ENCODE measurements at regions not wholly inside any gene's neighbourhood (a gene's known extent, or its start where the extent isn't known, plus 50 kb on each side); places are given as distances from the start of the nearest gene placed in this dataset.
"Not testable (repeated sequence)": the region's sequence is repeated elsewhere in the genome, so short reads cannot be mapped to it uniquely, and the experiment has no call there.

DNA sequence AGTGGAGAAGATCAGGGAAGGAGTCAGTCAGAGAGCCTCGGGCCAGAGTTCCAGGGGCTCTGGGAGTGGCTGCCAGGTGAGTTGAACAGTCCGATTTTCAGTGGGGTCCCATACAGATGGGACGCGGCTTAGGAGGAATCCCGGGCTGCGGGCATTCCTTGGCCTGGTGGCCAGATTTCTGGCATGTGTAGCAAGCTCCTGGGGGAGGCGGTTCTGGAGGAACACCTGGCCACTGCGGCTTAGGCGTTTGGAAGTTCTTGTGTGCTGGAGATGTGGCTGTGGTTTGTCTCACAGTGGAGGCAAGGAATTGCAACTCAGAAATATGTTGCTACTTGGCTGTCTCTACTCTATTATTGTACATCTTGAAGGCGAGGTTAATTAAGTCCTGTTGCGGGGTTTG, 117.9 kb downstream of the PCDH10 start:
- DNase-seq; H3K27me3 ChIP-seq (replicated peaks in 1 of 2; ENCODE audit: control insufficient read depth in 2 of 2, extremely low read depth in 1 of 2, insufficient read depth in 2 of 2, low read length in 1 of 2); H3K27ac ChIP-seq (ENCODE audit: low read length); H3K27me3 Mint-ChIP-seq; ATAC-seq (replicated peaks in 1 of 4); H3K4me3 Mint-ChIP-seq; H3K4me1 Mint-ChIP-seq; H3K9me3 ChIP-seq; H3K9me3 Mint-ChIP-seq; H3K4me1 ChIP-seq (ENCODE audit: control insufficient read depth in 1 of 2, extremely low read depth in 1 of 2, insufficient read depth in 2 of 2, low read length in 2 of 2); H3K36me3 Mint-ChIP-seq; POLR2A ChIA-PET; CTCF ChIA-PET; H3K36me3 ChIP-seq (ENCODE audit: control insufficient read depth in 2 of 2, extremely low read depth in 1 of 2, insufficient read depth in 1 of 2, low read length in 1 of 2); H3K27ac Mint-ChIP-seq; H3K4me3 ChIP-seq (ENCODE audit: control insufficient read depth in 1 of 2, extremely low read depth in 1 of 2, low read length in 1 of 2): not testable (repeated sequence)
- 89% methylated on average over 2 of the region's 11 CpGs for WGBS (ENCODE audit: insufficient coverage)

- ATAC-seq (replicated peaks in 1 of 4); H3K9me3 Mint-ChIP-seq; DNase-seq: not testable (repeated sequence)
Observed at GRCh38 chr4:133264251-133264650, 115.2 kb downstream of the PCDH10 start.

GRCh38 chr4:133263104-133263503, 114.0 kb downstream of the PCDH10 start:
- ATAC-seq (replicated peaks in 1 of 4) = no peak
- Mint-ChIP-seq H3K27me3 (no peaks in the 10 kb centered on the region), H3K4me1 (no peaks in the 10 kb centered on the region), H3K9me3 (peaks cover 0 to 3% (median 0%) of the 10 kb centered on the region in 3 donors), H3K27ac (no peak overlapping the region), H3K36me3 (no peaks in the 10 kb centered on the region), H3K4me3 (no peak overlapping the region)
- POLR2A ChIA-PET = no interaction called here
- DNase-seq = no peak
- H3K27me3 ChIP-seq (replicated peaks in 1 of 2; ENCODE audit: control insufficient read depth in 2 of 2, extremely low read depth in 1 of 2, insufficient read depth in 2 of 2, low read length in 1 of 2) = no peaks in the 10 kb centered on the region
- WGBS (ENCODE audit: insufficient coverage) = no CpG with 5 or more reads among the region's 3 CpGs
- no peaks in the 10 kb centered on the region for H3K36me3 ChIP-seq (ENCODE audit: control insufficient read depth in 2 of 2, extremely low read depth in 1 of 2, insufficient read depth in 1 of 2, low read length in 1 of 2)
- no peaks in the 10 kb centered on the region for H3K4me1 ChIP-seq (ENCODE audit: control insufficient read depth in 1 of 2, extremely low read depth in 1 of 2, insufficient read depth in 2 of 2, low read length in 2 of 2)
- no peaks in the 10 kb centered on the region for H3K9me3 ChIP-seq
- CTCF ChIA-PET = no interaction called here
- H3K4me3 ChIP-seq (ENCODE audit: control insufficient read depth in 1 of 2, extremely low read depth in 1 of 2, low read length in 1 of 2) = no peak overlapping the region
- no peak overlapping the region for H3K27ac ChIP-seq (ENCODE audit: low read length)

More at GRCh38 chr4:133264251-133264650, 115.2 kb downstream of the PCDH10 start:
- H3K4me3 ChIP-seq (ENCODE audit: control insufficient read depth in 1 of 2, extremely low read depth in 1 of 2, low read length in 1 of 2); H3K9me3 ChIP-seq; H3K36me3 Mint-ChIP-seq; H3K27ac ChIP-seq (ENCODE audit: low read length); H3K36me3 ChIP-seq (ENCODE audit: control insufficient read depth in 2 of 2, extremely low read depth in 1 of 2, insufficient read depth in 1 of 2, low read length in 1 of 2); H3K4me1 ChIP-seq (ENCODE audit: control insufficient read depth in 1 of 2, extremely low read depth in 1 of 2, insufficient read depth in 2 of 2, low read length in 2 of 2); H3K27ac Mint-ChIP-seq; CTCF ChIA-PET; H3K4me3 Mint-ChIP-seq; H3K27me3 ChIP-seq (replicated peaks in 1 of 2; ENCODE audit: control insufficient read depth in 2 of 2, extremely low read depth in 1 of 2, insufficient read depth in 2 of 2, low read length in 1 of 2); H3K27me3 Mint-ChIP-seq; POLR2A ChIA-PET; H3K4me1 Mint-ChIP-seq: not testable (repeated sequence)
- WGBS (ENCODE audit: insufficient coverage) = 86% methylated on average over 3 of the region's 3 CpGs

GRCh38 chr4:133247861-133248260, 98.8 kb downstream of the PCDH10 start:
- no peaks in the 10 kb centered on the region for H3K27me3 Mint-ChIP-seq
- no peaks in the 10 kb centered on the region for H3K27me3 ChIP-seq (replicated peaks in 1 of 2; ENCODE audit: control insufficient read depth in 2 of 2, extremely low read depth in 1 of 2, insufficient read depth in 2 of 2, low read length in 1 of 2)
- no peak overlapping the region for H3K27ac ChIP-seq (ENCODE audit: low read length)
- ChIA-PET CTCF (no interaction called here), POLR2A (no interaction called here)
- no peaks in the 10 kb centered on the region for H3K9me3 ChIP-seq
- no peaks in the 10 kb centered on the region for H3K4me1 ChIP-seq (ENCODE audit: control insufficient read depth in 1 of 2, extremely low read depth in 1 of 2, insufficient read depth in 2 of 2, low read length in 2 of 2)
- H3K36me3 ChIP-seq (ENCODE audit: control insufficient read depth in 2 of 2, extremely low read depth in 1 of 2, insufficient read depth in 1 of 2, low read length in 1 of 2) = no peaks in the 10 kb centered on the region
- WGBS (ENCODE audit: insufficient coverage) = 33% methylated on average over 1 of the region's 2 CpGs
- H3K4me3 Mint-ChIP-seq = no peak overlapping the region
- no peak overlapping the region for H3K27ac Mint-ChIP-seq
- no peaks in the 10 kb centered on the region for H3K36me3 Mint-ChIP-seq
- H3K9me3 Mint-ChIP-seq = peaks cover 0 to 13% (median 4%) of the 10 kb centered on the region in 3 donors
- ATAC-seq (replicated peaks in 1 of 4) (no peak), DNase-seq (no peak)
- H3K4me1 Mint-ChIP-seq = no peaks in the 10 kb centered on the region
- no peak overlapping the region for H3K4me3 ChIP-seq (ENCODE audit: control insufficient read depth in 1 of 2, extremely low read depth in 1 of 2, low read length in 1 of 2)

DNA sequence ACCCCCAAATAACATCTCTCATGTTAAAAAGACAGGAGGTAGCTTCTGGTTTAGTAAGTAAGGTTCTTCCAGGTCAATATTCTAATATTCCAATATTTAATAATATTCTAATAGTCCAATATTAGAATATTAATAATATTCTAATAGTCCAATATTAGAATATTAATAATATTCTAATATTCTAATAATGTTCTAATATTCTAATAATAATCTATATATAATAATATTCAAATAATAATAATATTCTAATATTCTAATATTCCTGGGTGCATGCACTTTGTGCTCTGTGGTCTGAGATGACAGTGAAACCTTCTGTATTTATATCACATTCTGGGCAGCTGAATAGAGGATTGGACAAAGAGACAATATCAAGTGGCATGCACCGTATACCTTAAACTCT, 96.1 kb downstream of the PCDH10 start:
- no peaks in the 10 kb centered on the region for H3K9me3 ChIP-seq
- no peak for ATAC-seq (replicated peaks in 1 of 4)
- WGBS (ENCODE audit: insufficient coverage) = no CpG with 5 or more reads among the region's 1 CpG
- Mint-ChIP-seq H3K9me3 (peaks cover 0 to 8% (median 0%) of the 10 kb centered on the region in 3 donors), H3K4me1 (no peaks in the 10 kb centered on the region), H3K27me3 (no peaks in the 10 kb centered on the region), H3K27ac (no peak overlapping the region), H3K4me3 (no peak overlapping the region), H3K36me3 (no peaks in the 10 kb centered on the region)
- no peaks in the 10 kb centered on the region for H3K36me3 ChIP-seq (ENCODE audit: control insufficient read depth in 2 of 2, extremely low read depth in 1 of 2, insufficient read depth in 1 of 2, low read length in 1 of 2)
- ChIA-PET POLR2A (no interaction called here), CTCF (no interaction called here)
- no peaks in the 10 kb centered on the region for H3K27me3 ChIP-seq (replicated peaks in 1 of 2; ENCODE audit: control insufficient read depth in 2 of 2, extremely low read depth in 1 of 2, insufficient read depth in 2 of 2, low read length in 1 of 2)
- H3K27ac ChIP-seq (ENCODE audit: low read length) = no peak overlapping the region
- DNase-seq = no peak
- H3K4me1 ChIP-seq (ENCODE audit: control insufficient read depth in 1 of 2, extremely low read depth in 1 of 2, insufficient read depth in 2 of 2, low read length in 2 of 2) = no peaks in the 10 kb centered on the region
- H3K4me3 ChIP-seq (ENCODE audit: control insufficient read depth in 1 of 2, extremely low read depth in 1 of 2, low read length in 1 of 2) = no peak overlapping the region
